Neural cell (in vitro differentiated cells): ENCODE measurements at regions not wholly inside any gene's neighbourhood (a gene's known extent, or its start where the extent isn't known, plus 50 kb on each side); places are given as distances from the start of the nearest gene placed in this dataset.

Experiments used
- H2AFZ ChIP-seq: fragments of 200-600, 300-800 bp; sonication (generic), shearing (Covaris generic); 2 replicates; pipeline ENCODE4 v1.6.0; 2014; ENCODE audit warnings: low read depth, mild to moderate bottlenecking, antibody characterized with exemption, low read length, moderate library complexity
- H3F3A ChIP-seq: fragments of 200-600 bp; shearing (Covaris generic); 2 replicates; pipeline ENCODE4 v1.6.1; 2016; ENCODE audit warnings: mild to moderate bottlenecking, moderate library complexity, mixed read lengths, antibody characterized with exemption, low read length; ENCODE audit not compliant: insufficient read depth, poor library complexity, severe bottlenecking
- H3K27ac ChIP-seq: fragments of 200-600, 300-800 bp; sonication (generic), shearing (Covaris generic); 2 replicates; pipeline ENCODE4 v1.5.1; 2014; ENCODE audit warnings: mild to moderate bottlenecking, low read length, moderate library complexity
- H3K27me3 ChIP-seq: fragments of 300-800, 200-600 bp; sonication (generic), shearing (Covaris generic); 2 replicates; pipeline ENCODE4 v1.6.0; 2014; ENCODE audit warnings: mild to moderate bottlenecking, low read depth, low read length, moderate library complexity; ENCODE audit not compliant: insufficient read depth
- H3K36me3 ChIP-seq: fragments of 300-800, 200-600 bp; sonication (generic), shearing (Covaris generic); 2 replicates; pipeline ENCODE4 v1.5.1; 2014; ENCODE audit warnings: mild to moderate bottlenecking, antibody characterized with exemption, low read length, moderate library complexity; ENCODE audit not compliant: insufficient read depth
- H3K4me2 ChIP-seq: fragments of 300-800, 200-600 bp; sonication (generic), shearing (Covaris generic); 2 replicates; pipeline ENCODE4 v1.6.0; 2014; ENCODE audit warnings: mild to moderate bottlenecking, low read length
- H3K4me3 ChIP-seq: fragments of 300-800, 200-600 bp; sonication (generic), shearing (Covaris generic); 2 replicates; pipeline ENCODE4 v1.5.1; 2014; ENCODE audit warnings: mild to moderate bottlenecking, low read length, moderate library complexity
- H3K79me2 ChIP-seq: fragments of 200-600 bp; shearing (Covaris generic); replicated peaks from 2 replicates; pipeline ENCODE4 v1.6.0; 2014; ENCODE audit warnings: mild to moderate bottlenecking, low read length, moderate library complexity; ENCODE audit not compliant: insufficient read depth
- H3K9ac ChIP-seq: fragments of 300-800, 200-600 bp; sonication (generic), shearing (Covaris generic); 2 replicates; pipeline ENCODE4 v1.6.1; 2016; ENCODE audit warnings: mild to moderate bottlenecking, low read length, mixed read lengths
- H3K9me2 ChIP-seq: fragments of 200-600 bp; shearing (Covaris generic); 2 replicates; pipeline ENCODE4 v1.6.1; 2016; ENCODE audit warnings: mild to moderate bottlenecking, low read length, mixed read lengths; ENCODE audit not compliant: insufficient read depth
- H3K9me3 ChIP-seq: fragments of 200-600, 300-800 bp; sonication (generic), shearing (Covaris generic); 2 replicates; pipeline ENCODE4 v1.6.1; 2016; ENCODE audit warnings: mild to moderate bottlenecking, mixed run types, low read length, moderate library complexity, mixed read lengths
- H4K20me1 ChIP-seq: fragments of 200-600 bp; shearing (Covaris generic); 2 replicates; pipeline ENCODE4 v1.6.1; 2016; ENCODE audit warnings: mild to moderate bottlenecking, mixed run types; ENCODE audit not compliant: insufficient read depth
- EP300 ChIP-seq: fragments of 450-650 bp; conservative IDR thresholded peaks from 2 replicates; pipeline ENCODE4 v1.6.1; 2014; ENCODE audit warnings: antibody characterized with exemption, mild to moderate bottlenecking, moderate library complexity; ENCODE audit not compliant: poor library complexity, severe bottlenecking
- EZH2 ChIP-seq: fragments of 200-600, 300-800 bp; shearing (Covaris generic), sonication (generic); IDR thresholded peaks from 2 replicates; pipeline ENCODE4 v1.6.1; 2014; ENCODE audit warnings: antibody characterized with exemption, low read length, borderline replicate concordance, mild to moderate bottlenecking; ENCODE audit not compliant: insufficient read depth, poor library complexity, severe bottlenecking
- MXI1 ChIP-seq: fragments of 450-650 bp; conservative IDR thresholded peaks from 2 replicates; pipeline ENCODE4 v1.6.1; 2014; ENCODE audit warnings: antibody characterized with exemption, mild to moderate bottlenecking; ENCODE audit not compliant: poor library complexity, severe bottlenecking
- POLR2AphosphoS5 ChIP-seq: IDR thresholded peaks from 2 replicates; pipeline ENCODE4 v1.6.1; 2012
- RAD21 ChIP-seq: fragments of 450-650 bp; conservative IDR thresholded peaks from 2 replicates; pipeline ENCODE4 v1.6.1; 2014; ENCODE audit warnings: antibody characterized with exemption, mild to moderate bottlenecking, moderate library complexity
- REST ChIP-seq: IDR thresholded peaks from 2 replicates; pipeline ENCODE4 v1.6.1; 2012; ENCODE audit warnings: borderline replicate concordance
- SMC3 ChIP-seq: fragments of 450-650 bp; conservative IDR thresholded peaks from 2 replicates; pipeline ENCODE4 v1.6.1; 2014; ENCODE audit warnings: antibody characterized with exemption, mild to moderate bottlenecking, moderate library complexity; ENCODE audit not compliant: poor library complexity
- TAF1 ChIP-seq: IDR thresholded peaks from 2 replicates; pipeline ENCODE4 v1.6.1; 2012; ENCODE audit warnings: low read depth
- TF ChIP-seq, protein P1 (sequence below): fragments of 450-650 bp; IDR thresholded peaks from 2 replicates; pipeline ENCODE4 v1.5.1; 2014; ENCODE audit warnings: antibody characterized with exemption, mild to moderate bottlenecking, moderate library complexity; ENCODE audit not compliant: poor library complexity, severe bottlenecking

GRCh38 chr4:148999924-149000323, 557.7 kb upstream of the NR3C2 start:
- Histone ChIP-seq H4K20me1 (no peaks in the 10 kb centered on the region), H3K9me3 (no peaks in the 10 kb centered on the region), H3K4me3 (no peak overlapping the region), H3K79me2 (no peaks in the 10 kb centered on the region), H3K9me2 (no peaks in the 10 kb centered on the region), H3K4me2 (no peak overlapping the region), H3K27ac (no peak overlapping the region), H3F3A (no peaks in the 10 kb centered on the region), H3K27me3 (no peaks in the 10 kb centered on the region), H3K36me3 (no peaks in the 10 kb centered on the region), H2AFZ (no peak overlapping the region), H3K9ac (no peak overlapping the region)
- TF ChIP-seq POLR2AphosphoS5 = no peak
- no peak for TF ChIP-seq EZH2

DNA sequence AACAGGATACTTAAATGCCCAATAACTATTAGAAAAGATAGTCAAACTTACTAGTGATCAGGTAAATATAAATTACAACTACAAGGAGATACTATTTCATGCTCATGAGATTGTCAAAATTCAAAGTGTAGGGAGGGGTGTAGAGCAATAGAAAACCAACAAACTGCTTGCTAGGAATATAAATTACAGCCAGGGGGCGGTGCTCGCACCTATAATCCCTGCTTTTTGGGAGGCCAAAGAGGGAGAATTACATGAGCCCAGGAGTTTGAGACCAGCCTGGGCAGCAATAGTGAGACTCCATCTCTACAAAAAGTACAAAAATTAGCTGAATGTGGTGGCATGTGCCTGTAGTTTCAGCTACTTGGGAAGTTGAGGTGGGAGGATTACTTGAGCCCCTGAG, 556.5 kb upstream of the NR3C2 start:
- no peak overlapping the region for H3K27ac ChIP-seq
- no peak overlapping the region for H2AFZ ChIP-seq
- TF ChIP-seq POLR2AphosphoS5 (no peak), EZH2 (no peak), RAD21 (no peak), TAF1 (no peak), EP300 (no peak)
- TF ChIP-seq, protein P1, sequence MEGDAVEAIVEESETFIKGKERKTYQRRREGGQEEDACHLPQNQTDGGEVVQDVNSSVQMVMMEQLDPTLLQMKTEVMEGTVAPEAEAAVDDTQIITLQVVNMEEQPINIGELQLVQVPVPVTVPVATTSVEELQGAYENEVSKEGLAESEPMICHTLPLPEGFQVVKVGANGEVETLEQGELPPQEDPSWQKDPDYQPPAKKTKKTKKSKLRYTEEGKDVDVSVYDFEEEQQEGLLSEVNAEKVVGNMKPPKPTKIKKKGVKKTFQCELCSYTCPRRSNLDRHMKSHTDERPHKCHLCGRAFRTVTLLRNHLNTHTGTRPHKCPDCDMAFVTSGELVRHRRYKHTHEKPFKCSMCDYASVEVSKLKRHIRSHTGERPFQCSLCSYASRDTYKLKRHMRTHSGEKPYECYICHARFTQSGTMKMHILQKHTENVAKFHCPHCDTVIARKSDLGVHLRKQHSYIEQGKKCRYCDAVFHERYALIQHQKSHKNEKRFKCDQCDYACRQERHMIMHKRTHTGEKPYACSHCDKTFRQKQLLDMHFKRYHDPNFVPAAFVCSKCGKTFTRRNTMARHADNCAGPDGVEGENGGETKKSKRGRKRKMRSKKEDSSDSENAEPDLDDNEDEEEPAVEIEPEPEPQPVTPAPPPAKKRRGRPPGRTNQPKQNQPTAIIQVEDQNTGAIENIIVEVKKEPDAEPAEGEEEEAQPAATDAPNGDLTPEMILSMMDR = no peak
- H3F3A ChIP-seq = no peaks in the 10 kb centered on the region
- H3K4me3 ChIP-seq = no peak overlapping the region
- H3K27me3 ChIP-seq = no peaks in the 10 kb centered on the region
- H3K36me3 ChIP-seq = no peaks in the 10 kb centered on the region
- H4K20me1 ChIP-seq = no peaks in the 10 kb centered on the region
- no peaks in the 10 kb centered on the region for H3K9me3 ChIP-seq
- H3K4me2 ChIP-seq = no peak overlapping the region
- no peaks in the 10 kb centered on the region for H3K79me2 ChIP-seq
- H3K9me2 ChIP-seq = no peaks in the 10 kb centered on the region
- no peak overlapping the region for H3K9ac ChIP-seq

- Histone ChIP-seq H3K79me2 (no peaks in the 10 kb centered on the region), H3K27ac (no peak overlapping the region), H3K9me2 (no peaks in the 10 kb centered on the region), H3K9ac (no peak overlapping the region), H2AFZ (no peak overlapping the region), H4K20me1 (no peaks in the 10 kb centered on the region), H3K27me3 (no peaks in the 10 kb centered on the region), H3K36me3 (no peaks in the 10 kb centered on the region), H3F3A (no peaks in the 10 kb centered on the region), H3K9me3 (no peaks in the 10 kb centered on the region), H3K4me3 (no peak overlapping the region), H3K4me2 (no peak overlapping the region)
- TF ChIP-seq EZH2 (no peak), TAF1 (no peak), RAD21 (no peak), POLR2AphosphoS5 (no peak), EP300 (no peak), MXI1 (no peak), SMC3 (no peak), REST (no peak)
- TF ChIP-seq, protein P1 = no peak
These were observed 544.7 kb upstream of the NR3C2 start for GRCh38 chr4:148986951-148987350.
